Activated CD8-positive, alpha-beta memory T cell treated with anti-CD3 and anti-CD28 coated beads for 4 hours (primary cell): ENCODE measurements at regions not wholly inside any gene's neighbourhood (a gene's known extent, or its start where the extent isn't known, plus 50 kb on each side); places are given as distances from the start of the nearest gene placed in this dataset.

Experiments used
- DNase-seq, 2 donors: peaks; one replicate each; pipeline ENCODE4 v3.0.0-alpha.2; 2020; ENCODE audit warnings: low read depth in 2 of 2

- DNase-seq = no peak
Measured at GRCh38 chr2:134119117-134119712, 134.7 kb upstream of the MGAT5 start.

DNA sequence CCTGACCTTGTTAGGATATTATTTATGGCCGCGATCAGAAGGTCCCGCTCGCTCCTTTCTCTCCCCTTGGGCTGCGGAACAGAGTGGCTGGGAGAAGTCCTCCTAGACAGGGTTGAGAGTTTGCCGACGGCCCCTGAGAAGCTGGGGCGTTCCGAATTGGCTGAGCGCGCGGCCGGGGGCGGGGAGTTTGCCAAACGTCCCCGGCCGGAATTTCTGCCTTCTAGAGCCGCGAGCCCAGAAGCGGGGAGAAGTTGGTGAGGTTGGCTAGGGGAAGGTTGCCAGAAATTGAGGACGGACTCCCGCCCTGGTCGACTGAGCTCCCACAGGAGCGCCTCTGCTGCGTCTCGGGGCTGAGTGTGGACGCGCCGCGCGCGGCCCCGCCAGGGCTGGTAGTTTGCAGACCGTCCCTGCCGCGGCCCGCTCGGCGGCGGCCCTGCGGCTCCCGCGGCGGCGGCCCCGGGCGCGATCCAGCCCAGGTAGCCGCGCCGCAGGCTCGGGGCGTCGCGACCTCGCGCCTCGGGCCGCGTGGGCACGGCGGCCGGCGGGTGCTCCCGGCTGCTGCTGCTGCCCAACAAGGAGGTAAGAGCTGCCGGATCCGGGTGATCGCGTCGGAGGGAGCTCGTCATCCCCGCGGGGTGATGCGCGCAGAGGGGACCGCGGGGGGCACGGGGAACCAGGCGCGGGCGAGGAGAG is 134.0 kb upstream of the MGAT5 start:
- peak; percentile 62 to 70 for DNase-seq

- DNase-seq = no peak
Measured at GRCh38 chr2:134120406-134120732, 133.5 kb upstream of the MGAT5 start.

- DNase-seq = peak; percentile 46 to 53
Measured at GRCh38 chr2:134120733-134121630, 132.9 kb upstream of the MGAT5 start.

DNA sequence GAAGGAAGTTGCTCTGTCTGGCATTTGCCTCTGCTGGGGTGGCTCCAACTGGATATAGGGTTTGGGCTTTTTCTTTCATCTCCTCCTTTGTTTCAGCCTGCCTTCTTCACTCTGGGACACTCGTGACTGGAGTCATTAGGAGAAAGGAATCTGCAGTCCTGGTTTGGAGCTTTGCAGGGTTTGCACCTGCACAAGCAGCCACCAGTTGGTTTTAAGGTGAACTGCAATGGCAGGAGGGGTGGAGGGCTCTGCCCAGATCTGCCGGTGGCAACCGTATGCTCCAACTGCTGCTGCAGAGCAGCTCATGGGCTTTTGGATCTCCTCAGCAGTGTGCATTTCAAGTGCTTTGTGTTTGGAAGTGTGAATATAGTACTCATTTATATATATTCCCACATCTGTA is 131.3 kb upstream of the MGAT5 start:
- DNase-seq = no peak

- no peak for DNase-seq
Measured at GRCh38 chr2:134123332-134123731, 130.5 kb upstream of the MGAT5 start.

- no peak for DNase-seq
Measured at GRCh38 chr2:134124047-134124753, 129.7 kb upstream of the MGAT5 start.

GRCh38 chr2:134127496-134127895 is 126.4 kb upstream of the MGAT5 start:
- DNase-seq = peak; percentile 42 to 57

DNA sequence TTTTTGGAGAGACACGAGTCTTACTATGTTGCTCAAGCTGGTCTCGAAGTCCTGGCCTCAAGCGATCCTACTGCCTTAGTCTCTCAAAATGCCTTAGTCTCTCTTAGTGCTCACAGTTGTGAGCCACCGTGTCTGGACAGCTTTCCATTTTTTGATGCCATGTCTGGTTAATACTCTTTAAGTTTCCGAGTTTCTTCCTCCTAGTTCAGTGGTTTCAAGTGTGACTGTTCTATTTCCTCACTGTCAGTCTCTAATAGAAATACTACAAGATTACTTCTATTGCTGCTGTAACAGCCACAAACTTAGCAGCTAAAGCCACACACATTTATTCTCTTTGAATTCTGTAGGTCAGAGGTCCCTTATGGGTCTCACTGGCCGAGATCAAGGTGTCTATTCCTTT is 125.1 kb upstream of the MGAT5 start:
- DNase-seq = no peak

GRCh38 chr2:134129900-134130537 is 123.9 kb upstream of the MGAT5 start:
- DNase-seq = no peak

GRCh38 chr2:134131681-134132489 is 122.0 kb upstream of the MGAT5 start:
- DNase-seq = no peak

DNA sequence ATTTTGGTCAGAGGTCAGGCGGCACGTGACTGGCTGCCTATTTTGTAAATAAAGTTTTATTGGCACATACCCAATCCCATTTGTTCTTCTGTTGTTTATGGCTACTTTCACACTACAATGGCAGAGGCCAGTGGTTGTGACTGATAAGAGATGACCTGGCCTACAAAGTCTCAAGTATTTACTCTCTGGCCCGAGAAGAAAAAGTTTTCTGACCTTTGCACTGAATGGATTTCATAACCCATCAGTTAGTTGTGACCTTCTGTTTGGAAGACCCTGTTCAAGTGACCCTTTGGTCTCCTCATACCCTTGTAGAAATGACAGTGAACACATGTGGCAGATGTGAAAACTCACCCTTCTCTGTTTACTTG is 121.4 kb upstream of the MGAT5 start:
- DNase-seq = no peak

DNA sequence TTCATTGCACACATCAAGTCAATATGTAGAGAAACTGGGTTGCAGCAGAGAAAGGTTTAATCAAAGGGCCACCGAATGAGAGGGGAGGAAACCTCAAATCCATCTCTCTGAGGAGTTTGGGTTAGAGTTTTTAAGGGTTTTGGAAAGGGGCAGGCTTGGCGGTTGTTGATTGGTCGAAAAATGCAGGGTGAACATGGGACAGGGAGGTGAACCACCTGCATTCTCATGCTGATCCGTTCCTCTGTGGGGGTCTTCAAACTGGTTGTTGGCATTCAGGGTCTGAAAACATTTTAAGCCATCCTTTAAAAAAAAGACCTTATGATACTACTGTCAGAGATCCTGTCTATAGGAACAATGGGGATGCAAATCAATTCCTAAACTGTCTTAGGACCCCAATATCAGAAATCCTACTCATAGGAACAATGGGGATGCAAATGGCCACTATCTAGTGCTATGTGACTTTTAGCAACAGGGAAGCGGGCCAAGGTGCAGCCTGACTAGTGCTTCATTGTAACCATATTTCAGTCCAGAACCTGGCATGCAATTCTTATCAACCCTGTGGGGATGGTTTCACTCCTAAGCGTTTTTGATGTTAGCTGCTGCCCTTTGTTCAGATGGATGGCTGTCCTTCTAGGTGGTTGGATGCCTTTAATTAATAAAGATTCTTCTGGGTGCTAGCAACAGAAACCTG is 120.1 kb upstream of the MGAT5 start:
- no peak for DNase-seq

DNA sequence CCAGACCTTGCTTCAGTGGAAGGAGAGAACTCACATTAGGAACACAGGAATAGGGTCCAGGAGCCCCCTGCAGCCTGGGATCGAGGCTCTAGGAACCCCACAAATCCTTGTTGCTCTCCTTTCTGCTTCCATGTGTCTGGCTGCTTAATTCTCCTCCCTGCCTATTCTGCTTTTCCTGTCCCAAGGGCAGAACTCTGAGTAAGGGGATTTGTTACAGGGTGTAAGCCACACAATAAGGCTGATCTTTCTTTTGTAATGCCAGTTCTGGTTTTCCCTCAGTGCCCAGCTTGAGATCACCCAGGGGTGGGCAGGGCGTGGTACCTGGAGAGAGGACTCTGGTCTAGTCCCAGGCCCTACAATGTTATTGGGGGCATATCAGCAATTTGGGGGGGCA is 119.6 kb upstream of the MGAT5 start:
- DNase-seq = no peak

DNA sequence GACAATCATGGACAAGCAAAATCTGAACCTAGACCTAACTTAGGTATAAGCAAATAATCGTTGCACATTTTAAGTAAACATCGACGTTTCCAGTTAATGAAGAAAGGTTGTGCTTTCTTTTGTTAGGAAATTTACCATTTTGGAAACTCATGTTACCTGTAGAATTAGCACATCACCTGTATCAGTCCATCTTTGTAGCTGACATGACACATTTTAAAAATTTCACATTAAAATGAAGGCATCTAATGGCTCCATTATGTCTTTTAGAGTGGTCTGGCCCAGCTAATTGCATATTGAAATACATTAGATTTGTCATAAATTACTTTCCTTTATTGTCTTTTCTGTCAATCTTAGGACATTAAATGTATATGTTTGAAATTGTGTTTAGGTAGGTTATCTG is 119.0 kb upstream of the MGAT5 start:
- no peak for DNase-seq

DNA sequence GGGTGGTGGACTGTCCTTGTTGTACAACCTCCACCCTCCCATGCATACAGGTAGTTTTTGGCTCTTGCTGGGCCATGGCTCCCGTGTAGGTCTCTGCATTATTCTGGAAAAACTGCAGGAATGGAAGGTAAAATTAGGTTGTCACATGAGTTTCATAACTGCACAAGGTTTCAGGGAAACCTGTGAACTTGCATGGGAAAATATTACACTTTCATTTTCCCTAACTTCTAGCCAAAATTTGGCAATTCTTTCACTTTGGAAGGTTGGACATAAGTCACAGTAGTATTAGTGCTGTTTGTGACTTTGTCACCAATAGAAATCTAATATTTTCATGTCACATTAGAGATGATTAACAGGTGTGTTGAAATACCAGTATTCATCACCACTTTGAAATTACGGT is 118.1 kb upstream of the MGAT5 start:
- no peak for DNase-seq

GRCh38 chr2:134136731-134137130 is 117.1 kb upstream of the MGAT5 start:
- no peak for DNase-seq

DNA sequence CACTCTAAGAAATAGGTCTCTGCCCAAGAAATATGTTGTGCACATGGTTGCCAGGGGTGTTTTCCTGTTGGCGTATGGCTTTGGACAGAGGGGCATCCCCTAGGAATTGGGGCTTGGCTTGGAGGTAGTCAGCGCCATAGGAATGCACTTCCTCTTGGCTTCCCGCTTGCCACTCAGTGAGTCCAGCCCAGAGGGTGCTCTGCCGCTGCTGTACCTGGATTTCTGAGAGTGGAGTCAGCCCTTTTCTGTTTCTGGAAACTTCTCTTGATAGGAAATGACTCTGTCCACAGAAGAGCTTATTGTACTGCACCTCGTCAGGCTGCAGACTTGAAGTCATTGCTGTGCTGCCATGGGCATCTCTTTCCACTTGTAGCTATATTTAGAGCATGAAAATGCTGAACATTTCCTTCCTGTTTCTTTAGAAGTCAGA is 116.7 kb upstream of the MGAT5 start:
- no peak for DNase-seq

GRCh38 chr2:134138115-134138514 is 115.8 kb upstream of the MGAT5 start:
- DNase-seq = no peak

- no peak for DNase-seq
Measured at GRCh38 chr2:134139611-134140010, 114.3 kb upstream of the MGAT5 start.
